Renal pelvis (tissue), 1 donor: ENCODE measurements at regions not wholly inside any gene's neighbourhood (a gene's known extent, or its start where the extent isn't known, plus 50 kb on each side); places are given as distances from the start of the nearest gene placed in this dataset.
A peak's percentile ranks its signal among the peaks of the same experiment; 100 is the strongest.

Experiments used
- DNase-seq: peaks from one replicate; pipeline ENCODE4 v3.0.0-alpha.2; 2013

- DNase-seq = no peak
These were observed 282.2 kb upstream of the ATP5MC3 start for GRCh38 chr2:175463589-175464310.

- DNase-seq = no peak
These were observed 281.7 kb upstream of the ATP5MC3 start for GRCh38 chr2:175463169-175463568.

- no peak for DNase-seq
These were observed 280.7 kb upstream of the ATP5MC3 start for GRCh38 chr2:175462246-175462645.

- no peak for DNase-seq
These were observed 280.3 kb upstream of the ATP5MC3 start for GRCh38 chr2:175461839-175462238.

GRCh38 chr2:175457895-175458448, 276.5 kb upstream of the ATP5MC3 start:
- no peak for DNase-seq

DNA sequence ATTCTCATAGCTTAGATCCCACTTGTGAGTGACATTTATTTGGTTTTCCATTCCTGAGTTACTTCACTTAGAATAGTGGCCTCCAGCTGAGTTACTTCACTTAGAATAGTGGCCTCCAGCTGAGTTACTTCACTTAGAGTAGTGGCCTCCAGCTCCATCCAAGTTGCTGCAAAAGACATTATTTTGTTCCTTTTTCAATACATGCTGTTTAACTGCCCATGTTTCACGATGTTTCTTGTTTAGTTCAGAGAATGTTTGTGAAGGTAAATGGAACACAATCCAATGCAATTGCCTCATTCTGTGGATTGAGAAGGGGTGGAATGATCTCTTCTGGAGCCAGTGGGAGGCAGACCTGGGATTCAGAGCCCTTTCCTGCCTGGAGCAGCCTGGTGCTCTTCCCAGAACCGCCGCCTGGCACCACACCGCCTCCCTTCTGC, 273.5 kb upstream of the ATP5MC3 start:
- no peak for DNase-seq

- DNase-seq = no peak
These were observed 268.7 kb upstream of the ATP5MC3 start for GRCh38 chr2:175450029-175450760.

GRCh38 chr2:175449616-175450015, 268.1 kb upstream of the ATP5MC3 start:
- DNase-seq = no peak

DNA sequence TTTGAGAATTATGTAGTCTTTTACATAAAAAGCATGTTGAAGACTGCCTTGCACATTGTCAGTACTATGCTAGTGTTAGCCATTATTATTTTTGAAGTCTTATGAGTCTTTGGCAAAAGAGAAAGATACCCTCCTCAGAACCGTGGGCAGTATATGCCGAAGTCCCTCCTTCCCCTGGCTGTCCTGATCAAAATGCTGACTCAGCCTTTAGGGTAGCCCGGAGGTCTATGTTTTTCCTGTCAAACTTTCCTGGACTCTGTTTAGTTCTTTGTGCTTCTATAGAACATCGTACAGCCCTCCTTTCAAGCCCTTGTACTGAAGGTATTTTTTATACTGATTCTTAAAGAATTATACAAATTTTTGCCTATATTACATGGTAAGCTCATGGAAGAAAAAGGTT, 264.7 kb upstream of the ATP5MC3 start:
- DNase-seq = no peak

DNA sequence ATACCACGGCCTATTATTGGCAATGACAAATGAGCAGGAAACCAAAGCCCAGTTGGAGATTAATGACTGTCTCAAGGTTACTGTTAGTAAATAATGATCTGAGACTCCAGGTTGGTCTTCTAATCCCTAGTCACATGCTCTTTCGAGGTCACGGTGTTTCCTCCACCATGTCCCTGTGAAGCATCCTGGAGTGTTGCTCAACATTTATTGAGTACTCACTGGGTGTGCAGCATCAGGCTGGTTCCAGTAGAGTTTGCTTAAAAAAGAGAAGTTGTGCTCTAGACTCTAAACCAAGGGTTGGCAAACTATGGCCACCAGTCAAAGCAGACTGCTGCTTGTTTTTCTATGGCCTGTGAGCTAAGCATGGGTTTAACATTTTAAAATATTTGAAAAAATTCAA, 263.8 kb upstream of the ATP5MC3 start:
- DNase-seq = no peak

DNA sequence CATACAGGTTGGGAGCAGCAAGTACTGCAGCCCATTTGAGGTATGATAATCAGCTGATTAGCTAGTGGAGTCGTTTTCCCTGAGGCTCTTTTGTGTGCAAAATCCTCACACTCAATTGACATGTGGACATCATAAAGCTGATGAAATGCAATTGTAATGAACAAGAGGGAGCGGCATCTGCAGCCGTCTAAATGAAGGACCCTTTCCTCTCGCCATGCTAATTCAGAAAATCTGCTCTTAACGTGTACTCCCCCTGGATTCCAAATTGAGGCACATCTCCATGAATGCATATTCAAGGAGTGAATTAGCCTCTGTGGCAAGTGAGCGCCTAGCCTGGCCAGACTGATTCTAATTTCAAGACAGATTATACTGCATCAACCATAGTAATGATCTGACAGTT, 260.9 kb upstream of the ATP5MC3 start:
- no peak for DNase-seq

DNA sequence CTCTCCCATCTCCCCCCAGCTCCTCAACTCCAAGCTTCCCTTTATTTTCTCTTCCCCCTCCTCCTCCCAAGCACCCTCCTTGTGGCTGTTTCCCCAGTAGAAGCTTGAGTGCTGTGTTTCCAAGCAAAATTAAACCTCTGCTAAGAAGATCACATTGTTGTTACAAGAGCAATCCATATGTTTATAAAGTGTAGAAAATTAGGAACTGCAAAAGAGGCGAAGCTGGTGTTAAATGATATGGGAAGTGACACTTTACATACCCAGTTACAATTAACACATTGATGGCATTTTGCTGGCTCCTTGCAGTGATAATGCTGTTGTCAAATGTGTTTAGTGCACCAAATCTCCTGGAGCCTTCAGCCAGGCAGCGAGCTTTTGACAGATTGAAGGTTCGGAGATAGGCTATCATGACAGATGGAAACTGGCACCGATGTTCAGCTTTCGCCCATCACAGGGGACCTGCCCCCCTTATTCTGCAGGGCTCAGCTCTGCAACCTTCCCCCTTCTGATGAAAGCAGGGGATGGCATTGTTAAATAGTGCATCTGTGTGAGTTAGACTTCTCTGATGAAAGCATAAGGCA, 259.8 kb upstream of the ATP5MC3 start:
- no peak for DNase-seq

GRCh38 chr2:175439416-175439815, 257.9 kb upstream of the ATP5MC3 start:
- no peak for DNase-seq

GRCh38 chr2:175437167-175437566, 255.7 kb upstream of the ATP5MC3 start:
- DNase-seq = no peak

DNA sequence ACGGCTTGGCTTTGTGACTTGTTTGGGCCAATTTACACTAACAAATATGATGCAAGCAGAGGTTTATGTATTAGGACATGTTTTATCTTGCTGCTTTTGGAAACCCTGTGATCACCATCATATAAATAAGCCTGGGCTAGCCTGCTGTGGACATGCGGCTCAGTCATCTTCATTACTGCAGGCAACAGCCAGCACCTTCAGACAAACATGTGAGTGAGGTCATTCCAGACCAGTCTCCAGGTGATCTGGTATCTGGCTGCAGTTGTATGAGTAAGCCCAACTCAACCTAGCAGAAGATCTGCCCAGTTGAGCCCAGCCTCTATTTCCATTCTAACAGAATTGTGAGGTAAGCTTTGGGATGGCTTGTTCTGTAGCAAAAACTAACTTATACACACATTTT, 254.6 kb upstream of the ATP5MC3 start:
- no peak for DNase-seq

- DNase-seq = no peak
These were observed 253.5 kb upstream of the ATP5MC3 start for GRCh38 chr2:175435012-175435411.

DNA sequence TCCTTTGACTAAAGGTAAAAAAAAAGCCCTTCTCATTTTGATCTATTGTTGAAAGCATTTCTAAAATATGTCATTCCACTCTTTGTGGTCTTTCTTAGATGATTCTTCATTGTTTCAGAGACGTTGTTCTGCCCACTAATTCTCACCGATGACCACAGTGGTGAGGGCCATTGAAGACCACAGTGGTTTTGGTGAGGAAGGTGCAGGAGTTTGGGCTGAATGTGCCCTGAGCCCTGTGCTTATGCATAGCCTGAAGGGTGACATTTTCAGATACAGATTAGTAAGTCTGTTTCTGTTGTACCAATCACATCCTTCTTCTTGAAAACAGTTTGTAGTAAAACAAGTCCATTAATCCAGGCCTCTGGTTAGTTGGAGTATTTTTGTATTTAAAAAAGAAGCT, 251.3 kb upstream of the ATP5MC3 start:
- no peak for DNase-seq

GRCh38 chr2:175432021-175432420, 250.5 kb upstream of the ATP5MC3 start:
- DNase-seq = peak; percentile 60

- DNase-seq = no peak
These were observed 249.8 kb upstream of the ATP5MC3 start for GRCh38 chr2:175431101-175431946.

DNA sequence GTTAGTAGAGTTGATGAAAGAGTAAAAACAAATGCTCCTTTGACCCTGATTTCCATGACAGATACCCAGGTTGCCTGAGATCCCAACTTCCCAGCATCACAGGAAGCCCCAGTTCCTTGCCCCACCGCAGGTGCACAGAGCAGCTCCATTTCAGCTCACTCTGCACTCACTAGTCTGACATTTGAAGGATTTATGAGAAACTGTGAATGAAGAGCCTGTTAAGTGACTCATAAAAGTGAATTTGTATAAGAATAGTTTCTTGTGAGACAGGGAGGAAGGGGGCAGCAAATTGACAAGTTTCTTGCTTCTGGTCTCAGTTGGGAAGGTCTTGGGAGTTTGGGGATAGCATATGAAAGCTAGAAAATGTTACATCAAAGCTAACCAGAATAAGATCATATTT, 248.7 kb upstream of the ATP5MC3 start:
- no peak for DNase-seq

DNA sequence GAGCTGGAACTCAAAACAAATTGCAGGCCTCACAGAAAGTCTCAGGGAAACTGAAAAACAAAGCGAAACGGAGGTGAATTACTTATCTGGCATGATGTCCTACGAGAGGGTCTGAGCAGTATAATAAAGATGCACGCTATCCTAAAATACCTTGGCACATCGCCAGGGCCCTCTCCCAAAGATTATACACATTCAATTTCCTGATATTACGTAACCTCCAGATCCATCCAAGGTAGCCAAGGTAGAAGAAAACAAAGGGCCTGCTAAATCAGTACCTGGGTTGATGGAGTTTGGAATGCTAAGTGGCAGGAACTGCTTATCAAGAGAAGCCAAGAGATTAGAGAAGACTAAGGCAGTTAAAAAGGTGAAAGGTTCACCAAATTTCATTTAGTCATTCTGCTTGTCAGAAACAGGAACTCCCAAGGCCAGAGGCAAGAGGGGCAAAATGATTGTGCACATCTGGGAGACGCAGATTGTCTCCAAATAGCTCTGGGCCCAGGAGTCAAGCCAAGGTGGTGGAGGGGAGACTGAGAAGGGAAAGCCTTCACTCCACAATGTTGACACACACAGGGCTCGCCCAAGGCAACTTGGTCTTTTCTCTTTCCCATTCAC, 236.8 kb upstream of the ATP5MC3 start:
- no peak for DNase-seq
